ENCODE measurements at regions not wholly inside any gene's neighbourhood (a gene's known extent, or its start where the extent isn't known, plus 50 kb on each side); places are given as distances from the start of the nearest gene placed in this dataset.
"Not testable (repeated sequence)": the region's sequence is repeated elsewhere in the genome, so short reads cannot be mapped to it uniquely, and the experiment has no call there.

DNA sequence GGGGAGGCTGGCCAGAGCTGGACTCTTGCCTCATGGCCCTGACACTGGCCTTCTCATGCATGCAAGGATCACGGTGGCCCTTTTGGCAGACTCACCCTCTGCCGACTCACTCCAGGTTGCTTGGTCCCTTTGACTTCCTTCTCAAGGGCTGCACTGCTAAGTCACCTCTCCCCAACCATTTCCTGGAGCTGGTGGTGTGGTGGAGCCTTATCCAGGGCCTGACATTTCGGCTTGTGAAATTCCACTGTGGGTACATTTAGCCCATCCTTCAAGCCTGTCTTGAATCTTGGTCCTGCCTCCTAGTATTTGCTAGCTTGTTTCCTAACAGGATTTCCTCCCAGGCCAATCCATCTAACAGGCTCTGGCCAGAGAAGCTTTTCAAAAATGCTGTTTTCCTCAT, 52.6 kb upstream of the JUN start:
- DNase-seq = no peak

DNA sequence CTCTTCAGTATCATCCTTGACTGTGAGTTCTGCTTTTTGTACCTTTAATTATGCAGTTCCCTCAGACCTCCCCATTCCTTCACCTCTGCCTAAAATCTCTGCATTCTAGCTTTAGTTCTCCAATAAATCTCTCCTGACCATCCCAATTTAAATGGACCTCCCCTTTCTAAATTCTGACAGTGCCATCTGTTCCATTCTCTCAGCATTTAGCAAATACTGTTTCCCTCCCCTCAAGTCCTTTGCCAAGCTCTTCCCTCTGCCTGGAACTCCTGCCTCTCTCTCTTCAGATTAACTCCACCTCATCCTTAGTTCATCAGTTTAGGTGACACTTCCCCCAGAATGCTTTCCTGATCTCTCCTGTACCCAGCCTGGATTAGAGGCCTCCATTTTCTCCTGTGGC, 54.0 kb upstream of the JUN start:
- no peak for DNase-seq

DNA sequence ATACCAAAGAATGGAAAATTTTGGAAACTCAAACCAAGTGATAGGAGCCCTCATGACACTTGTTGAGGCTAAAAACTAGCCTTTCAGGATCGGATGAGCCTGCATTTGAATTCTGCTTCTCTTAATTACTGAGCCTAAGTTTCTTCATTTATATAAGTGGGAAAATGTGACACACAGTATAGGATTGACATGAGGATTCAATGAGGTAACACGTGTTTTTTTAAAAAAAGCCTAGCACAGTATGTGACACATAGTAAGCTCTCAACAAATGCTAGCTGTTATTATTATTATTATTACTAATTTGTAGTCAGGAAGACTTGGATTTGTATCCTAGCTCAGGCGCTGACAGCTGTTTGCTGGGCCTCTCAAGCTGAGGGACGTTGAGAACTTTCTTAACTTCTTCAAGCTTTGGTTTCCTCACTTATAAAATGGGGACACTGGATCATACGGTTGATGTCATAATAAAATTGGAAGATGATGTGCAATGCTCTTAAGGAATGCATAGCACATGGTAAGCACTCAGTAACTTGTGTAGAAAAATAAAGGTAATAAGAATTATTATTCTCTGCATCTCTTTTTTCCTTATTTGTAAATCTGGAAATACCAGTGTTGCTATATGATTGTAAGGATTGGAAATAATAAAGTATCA, 55.4 kb upstream of the JUN start:
- no peak for DNase-seq

DNA sequence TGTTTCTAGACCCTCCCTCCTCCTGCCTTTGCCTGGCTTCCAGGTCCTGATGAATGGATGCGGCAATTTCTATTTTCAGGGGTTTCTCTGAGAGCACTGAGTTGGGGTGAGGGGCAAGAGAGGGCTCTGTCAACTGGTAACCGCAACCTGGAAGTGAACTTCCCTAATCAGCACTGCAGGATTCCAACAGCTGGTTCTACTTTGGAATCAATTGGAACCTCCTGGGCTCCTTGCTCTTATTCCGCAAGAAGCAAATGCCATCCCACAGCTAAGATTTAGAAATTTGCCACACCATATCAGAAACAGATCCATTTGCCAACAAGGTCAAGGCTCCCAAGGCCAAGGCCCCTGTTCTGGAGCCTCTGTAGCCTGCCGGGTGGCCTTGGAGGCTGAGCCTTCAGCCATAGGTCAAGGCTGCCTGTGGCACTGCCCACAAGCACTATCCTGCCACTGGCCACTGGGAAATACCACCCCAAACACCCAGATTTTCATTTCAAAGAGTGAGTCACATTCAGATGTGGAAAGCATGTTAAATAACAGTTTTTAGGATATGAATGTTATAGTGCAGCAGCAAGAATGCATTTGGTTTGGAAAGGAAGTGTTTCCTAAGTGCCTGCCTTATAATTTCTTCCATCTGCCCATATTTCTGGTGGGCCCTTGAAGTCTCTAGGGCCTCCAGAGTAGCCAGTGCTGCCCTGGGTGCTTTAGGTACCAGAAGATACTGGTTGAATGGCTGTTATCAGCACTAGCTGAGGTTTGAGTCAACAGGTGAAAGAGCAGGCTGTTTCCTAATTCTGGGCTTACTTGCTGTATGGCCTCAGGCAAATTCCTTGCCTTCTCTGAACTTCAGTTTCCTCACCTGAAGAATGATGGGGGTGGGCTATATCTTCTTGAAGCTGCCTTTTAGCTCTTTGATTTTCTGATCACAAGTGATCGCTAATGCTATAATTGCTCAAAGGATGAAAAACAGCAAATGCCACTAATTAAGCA, 56.3 kb upstream of the JUN start:
- no peak for DNase-seq

DNA sequence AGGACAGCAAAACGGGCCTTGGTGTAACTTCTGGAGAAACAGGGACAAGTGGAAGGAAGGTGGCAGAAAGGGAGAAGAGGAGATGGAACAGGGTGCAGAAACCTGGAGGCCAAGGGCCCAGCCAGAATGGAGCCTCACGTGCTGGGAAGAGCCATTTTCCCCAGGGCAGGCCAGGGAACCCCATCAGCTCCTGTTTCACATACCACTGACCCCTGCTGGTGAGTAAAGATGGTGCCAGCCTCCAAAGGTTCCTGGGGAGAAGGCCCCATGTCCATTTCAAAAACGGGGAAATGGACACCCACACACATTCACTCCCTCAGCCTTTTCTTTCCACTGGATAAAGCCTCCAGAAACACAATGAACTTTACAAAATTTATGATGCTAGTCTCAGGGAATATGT, 57.6 kb upstream of the JUN start:
- DNase-seq = no peak

DNA sequence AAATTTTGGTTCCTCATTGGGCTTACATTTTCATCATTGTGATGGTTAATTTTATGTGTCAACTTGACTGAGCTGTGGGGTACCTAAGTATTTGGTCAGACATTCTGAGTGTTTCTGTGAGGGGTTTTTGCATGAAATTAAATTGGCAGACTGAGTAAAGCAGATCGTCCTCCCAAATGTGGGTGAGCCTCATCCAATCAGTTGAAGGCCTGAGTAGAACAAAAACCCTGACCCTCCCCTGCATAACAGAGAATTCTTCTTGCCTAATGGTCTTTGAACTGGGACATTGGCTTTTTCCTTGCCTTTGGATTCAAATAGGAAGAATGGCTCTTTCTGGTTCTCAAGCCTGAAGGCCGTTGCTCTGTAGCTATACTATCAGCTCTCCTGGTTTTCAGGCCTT, 59.1 kb upstream of the JUN start:
- DNase-seq = no peak

GRCh38 chr1:58844176-58844575, 60.3 kb upstream of the JUN start:
- DNase-seq = no peak

DNA sequence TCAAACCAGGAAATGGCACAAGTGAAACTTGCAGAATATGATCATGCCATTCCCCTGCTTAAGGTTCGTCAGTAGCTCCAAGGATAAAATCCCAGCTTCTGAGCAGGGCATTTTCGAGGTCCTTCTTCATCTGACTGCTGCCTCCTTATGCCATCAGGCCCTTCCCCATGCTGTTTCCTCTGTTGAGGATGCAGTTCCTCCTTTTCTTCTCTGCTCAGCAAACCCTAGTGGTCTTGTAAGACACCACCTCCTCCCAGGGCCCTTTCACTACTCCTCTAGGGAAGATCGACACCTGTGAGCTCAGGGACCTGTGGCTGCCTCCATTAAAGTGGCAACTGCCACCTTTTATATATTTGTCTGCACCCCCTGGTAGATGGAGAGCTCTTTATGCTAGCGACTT, 62.1 kb upstream of the JUN start:
- DNase-seq = no peak

GRCh38 chr1:58848818-58849411, 65.1 kb upstream of the JUN start:
- DNase-seq = no peak

DNA sequence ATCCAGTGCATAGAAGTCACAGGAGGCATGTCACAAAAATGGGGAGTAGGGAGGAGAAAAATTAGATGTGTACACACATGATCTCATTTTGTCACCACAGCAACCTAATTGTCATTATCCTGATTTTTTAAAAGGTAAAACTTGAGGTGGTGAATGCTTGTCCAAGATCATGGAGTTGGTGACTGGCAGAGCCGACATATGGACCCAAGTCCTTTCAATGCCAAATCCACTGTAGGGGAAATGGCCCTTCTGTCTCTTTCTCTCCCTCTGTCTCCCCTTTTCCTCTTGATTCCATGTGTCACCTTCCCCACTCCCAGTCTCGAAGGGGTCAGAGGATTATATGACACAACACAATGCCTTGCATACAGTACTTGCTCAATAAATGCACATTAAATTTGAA, 65.7 kb upstream of the JUN start:
- no peak for DNase-seq

GRCh38 chr1:58850636-58851035, 66.8 kb upstream of the JUN start:
- DNase-seq = no peak

DNA sequence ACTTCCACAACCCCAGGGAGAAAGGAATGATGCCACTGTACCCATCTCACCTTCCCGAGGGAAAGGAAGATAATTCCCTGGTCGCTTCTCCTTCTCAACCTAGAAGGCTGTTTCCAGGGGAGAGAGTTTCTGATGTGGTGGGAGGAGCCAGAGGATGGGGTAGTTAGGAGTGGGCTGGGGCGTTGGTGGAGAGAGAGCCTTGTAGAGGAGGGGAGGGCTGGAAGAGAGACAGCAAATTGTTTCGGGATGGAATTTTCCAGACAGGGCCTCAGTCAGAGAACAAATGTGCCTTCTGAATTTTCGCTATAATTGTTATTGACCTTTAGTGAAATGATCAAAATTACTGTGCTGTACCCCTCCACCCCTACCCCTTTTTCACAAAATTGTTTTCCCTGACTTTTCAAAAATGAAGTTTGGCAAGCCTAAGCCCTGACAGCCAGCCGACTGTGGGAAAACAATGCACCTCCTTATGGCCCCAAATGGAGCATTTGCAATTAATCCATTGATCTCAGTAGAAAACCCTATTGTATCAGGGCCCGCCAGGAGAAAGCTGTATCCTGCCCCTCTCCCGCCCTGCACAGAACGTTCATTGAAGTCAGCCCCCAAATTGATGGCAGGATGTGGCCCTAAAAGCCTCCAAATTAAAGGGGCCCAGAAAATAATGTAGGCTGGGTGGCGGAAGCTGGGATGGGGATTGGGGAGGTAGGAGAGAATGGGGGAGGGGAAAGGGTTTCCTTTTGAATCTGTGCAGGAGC, 69.1 kb upstream of the JUN start:
- no peak for DNase-seq

DNA sequence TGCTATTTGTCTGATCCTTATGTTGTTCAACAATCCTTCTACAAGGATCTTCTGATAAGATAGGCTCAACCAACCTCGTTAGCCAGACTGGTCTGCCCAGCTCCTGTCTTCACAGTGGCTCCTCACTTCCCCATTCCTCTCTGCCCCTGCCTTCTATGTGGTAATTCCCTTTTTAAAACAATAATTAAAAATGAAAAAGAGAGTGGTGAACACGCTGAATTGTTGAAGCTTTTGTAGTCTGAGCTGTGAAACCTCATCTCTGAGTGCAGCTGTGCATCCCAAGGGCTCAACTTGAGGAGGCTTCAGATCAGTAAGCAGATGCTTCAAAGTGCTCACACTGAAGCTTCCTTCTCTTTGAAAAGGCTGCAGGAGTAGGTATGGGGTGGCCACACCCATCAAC, 70.7 kb upstream of the JUN start:
- DNase-seq = no peak

GRCh38 chr1:58855274-58856165, 71.7 kb upstream of the JUN start:
- DNase-seq = no peak

DNA sequence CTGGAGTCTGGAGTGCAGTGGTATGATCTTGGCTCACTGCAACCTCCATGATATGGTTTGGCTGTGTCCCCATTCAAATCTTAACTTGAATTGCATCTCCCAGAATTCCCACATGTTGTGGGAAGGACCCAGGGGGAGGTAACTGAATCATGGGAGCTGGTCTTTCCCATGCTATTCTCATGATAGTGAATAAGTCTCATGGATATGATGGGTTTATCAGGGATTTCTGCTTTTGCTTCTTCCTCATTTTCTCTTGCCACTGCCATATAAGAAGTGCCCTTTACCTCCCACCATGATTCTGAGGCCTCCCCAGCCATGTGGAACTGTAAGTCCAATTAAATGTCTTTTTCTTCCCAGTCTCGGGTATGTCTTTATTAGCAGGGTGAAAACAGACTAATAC, 72.4 kb upstream of the JUN start:
- DNase-seq = not testable (repeated sequence)

DNA sequence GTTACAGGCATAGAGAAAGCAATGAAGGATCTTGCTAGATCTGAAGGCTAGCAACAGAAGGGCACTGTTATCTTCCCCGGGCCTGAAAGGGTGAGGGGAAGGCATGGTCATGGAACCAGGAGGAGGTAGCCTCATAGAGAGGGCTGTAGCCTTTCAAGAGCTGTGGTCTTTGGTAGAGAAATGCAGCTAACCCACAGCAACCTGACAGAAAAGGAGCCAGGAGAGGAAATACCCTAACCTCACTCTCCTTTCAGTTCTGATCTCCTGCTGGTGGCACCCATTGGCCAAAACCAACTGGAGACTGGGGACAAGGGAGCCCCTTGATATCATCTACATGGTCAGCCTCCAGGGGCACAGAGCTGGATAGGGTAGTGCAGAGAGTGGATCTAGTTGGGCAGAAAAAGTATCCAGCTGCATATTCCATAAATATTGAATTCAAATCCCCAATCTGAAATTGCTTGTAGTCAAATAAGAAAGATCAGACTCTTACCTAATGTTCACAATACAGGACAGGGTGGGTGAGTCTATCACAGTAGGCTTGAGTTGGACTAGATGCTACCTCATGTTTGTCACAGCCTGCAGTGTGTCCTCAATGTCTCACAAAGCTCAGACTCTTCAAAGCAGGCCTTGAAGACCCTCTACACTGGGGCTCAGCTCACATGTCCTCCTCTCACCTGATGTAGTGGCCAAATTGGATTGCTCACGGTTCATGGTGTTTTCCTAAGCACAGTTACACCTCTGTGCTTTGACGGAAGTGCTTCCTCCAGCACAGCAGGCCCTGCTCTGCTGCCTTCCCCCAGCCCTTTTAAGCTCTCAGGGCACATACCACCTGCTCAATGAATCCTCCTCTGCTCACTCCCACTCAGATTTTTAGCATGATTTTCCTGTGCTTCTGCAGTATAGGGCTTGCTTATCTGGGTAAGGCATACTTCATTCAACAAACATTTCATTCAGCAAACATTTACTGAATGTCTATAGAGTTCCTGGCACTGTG, 74.1 kb upstream of the JUN start:
- no peak for DNase-seq

DNA sequence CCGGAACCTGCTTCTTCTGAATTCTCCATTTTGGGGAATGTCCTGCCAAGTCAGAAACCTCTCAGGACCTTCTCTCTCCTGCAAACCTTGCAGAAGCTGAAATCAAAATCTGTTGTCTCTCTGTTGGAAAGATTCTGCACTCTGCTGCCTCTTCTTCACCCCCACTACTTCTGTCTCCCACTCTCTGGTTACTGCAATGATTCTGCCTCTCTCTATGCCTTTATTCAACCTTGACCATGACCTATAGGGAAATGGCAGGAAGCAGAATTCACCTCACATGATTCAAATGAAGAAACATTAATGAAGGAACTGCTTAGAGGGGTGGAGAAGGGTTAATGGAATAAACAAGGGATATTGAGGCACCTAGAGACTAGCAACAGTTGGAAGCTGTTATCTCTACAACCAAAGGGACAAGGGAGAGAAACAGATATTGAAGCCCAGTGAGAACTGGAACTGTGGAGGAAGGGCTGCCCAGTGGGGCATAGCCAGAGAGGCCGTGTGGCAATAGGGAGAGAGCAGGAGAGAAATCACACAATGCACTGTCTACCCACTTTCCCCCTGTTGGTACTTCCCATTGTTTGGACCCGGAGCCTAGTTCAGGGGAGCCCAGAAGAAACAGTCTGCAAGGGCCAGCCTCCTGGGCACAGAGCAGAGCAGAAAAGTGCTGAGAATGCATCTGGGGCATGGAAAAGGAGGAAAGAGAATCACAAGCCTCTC, 76.1 kb upstream of the JUN start:
- no peak for DNase-seq

GRCh38 chr1:58861076-58861475, 77.2 kb upstream of the JUN start:
- no peak for DNase-seq

DNA sequence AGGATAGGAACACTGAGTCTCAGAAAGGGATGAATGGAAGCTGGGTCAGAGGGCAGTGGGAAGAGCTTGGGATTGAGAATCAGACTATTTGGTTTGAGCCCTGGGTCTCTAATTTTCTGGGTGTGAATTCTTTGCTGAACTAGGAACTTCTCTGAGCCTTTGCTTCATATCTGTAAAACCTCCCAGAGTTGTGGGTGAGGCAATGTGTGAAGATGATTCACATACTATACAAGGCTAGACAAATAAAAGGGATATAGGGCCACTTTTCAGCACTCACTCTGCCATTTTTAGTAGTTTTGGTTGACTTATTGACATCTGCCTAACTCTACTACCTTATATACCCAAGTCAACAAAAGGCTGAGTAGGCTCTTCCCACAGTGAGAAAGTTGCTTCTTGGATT, 77.7 kb upstream of the JUN start:
- DNase-seq = no peak

DNA sequence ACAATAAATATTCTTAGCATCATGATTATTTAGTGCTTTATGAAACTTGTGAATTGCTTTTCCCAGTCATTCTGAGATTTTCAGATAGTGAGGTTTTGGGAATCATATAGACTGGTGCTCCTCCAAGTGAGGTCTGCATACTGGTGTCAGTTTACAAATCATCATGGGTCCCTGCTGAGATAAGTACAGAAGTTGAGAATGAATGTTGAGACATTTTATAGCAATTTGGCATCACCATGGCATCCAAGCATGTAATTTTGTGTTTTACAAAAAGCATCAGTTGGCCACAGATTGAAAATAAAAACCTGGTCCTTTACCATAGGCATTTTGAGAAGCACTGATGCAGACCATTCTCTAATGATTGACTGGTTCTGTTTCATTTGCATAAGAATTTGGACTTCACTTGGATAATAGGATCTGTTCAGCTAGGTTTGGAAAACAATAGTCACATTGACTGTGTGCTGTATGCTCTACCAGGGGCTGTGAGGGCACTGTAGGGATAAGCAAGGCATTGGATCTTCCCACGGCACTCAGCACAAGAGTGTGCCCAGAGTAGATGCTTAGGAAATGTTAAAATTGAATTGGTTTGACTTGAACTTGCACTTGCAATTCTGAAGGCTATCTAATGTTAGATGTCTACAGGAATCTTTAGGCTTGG, 79.0 kb upstream of the JUN start:
- DNase-seq = no peak
